Tibial artery (tissue), 4 donors: ENCODE measurements at regions not wholly inside any gene's neighbourhood (a gene's known extent, or its start where the extent isn't known, plus 50 kb on each side); places are given as distances from the start of the nearest gene placed in this dataset.
"Not testable (repeated sequence)": the region's sequence is repeated elsewhere in the genome, so short reads cannot be mapped to it uniquely, and the experiment has no call there.

Experiments used
- DNase-seq, 2 donors: peaks; one replicate each; pipeline ENCODE4 v3.0.0-alpha.2; 2019
- H3K27ac ChIP-seq, 2 donors: fragments of 200-600 bp; sonication (generic) in 1 of 2; 1 replicate in 1 of 2; 2 replicates in 1 of 2; pipeline ENCODE4 v1.5.1; 2018 to 2019; ENCODE audit warnings: mild to moderate bottlenecking in 1 of 2
- H3K27me3 ChIP-seq, 2 donors: fragments of 200-600 bp; sonication (generic) in 1 of 2; one replicate each; pipeline versions ENCODE4 v1.5.1 to v1.6.0; 2016 to 2019
- H3K36me3 ChIP-seq, 3 donors: fragments of 200-600 bp; sonication (generic) in 2 of 3; one replicate each; pipeline ENCODE4 v1.5.1; 2016 to 2019; ENCODE audit warnings: mild to moderate bottlenecking in 2 of 3
- H3K4me1 ChIP-seq, 4 donors: fragments of 200-600 bp; sonication (generic) in 2 of 4; 1 replicate in 3 of 4; 2 replicates in 1 of 4; pipeline ENCODE4 v1.5.1; 2016 to 2019
- H3K4me3 ChIP-seq, 2 donors: fragments of 200-600 bp; sonication (generic) in 1 of 2; 1 replicate in 1 of 2; 2 replicates in 1 of 2; pipeline ENCODE4 v1.5.1; 2018 to 2019; ENCODE audit warnings: mild to moderate bottlenecking in 2 of 2
- H3K9me3 ChIP-seq, 3 donors: fragments of 200-600 bp; sonication (generic) in 1 of 3; one replicate each; pipeline ENCODE4 v1.5.1; 2016 to 2019
- CTCF ChIP-seq, 2 experiments: fragments of 200-600 bp in 1 of 2; fragments of 450-650 bp in 1 of 2; IDR thresholded peaks; one replicate each; pipeline ENCODE4 v1.5.1; 2017 to 2019; ENCODE audit warnings: antibody characterized with exemption in 2 of 2, mild to moderate bottlenecking in 1 of 2, moderate library complexity in 1 of 2
- intact Hi-C: fragments of 100-400 bp; cut with DNase I; formaldehyde crosslinking; loops from one replicate; pipeline ENCODE4 v1.15.0; 2023; ENCODE audit warnings: low total_unique reads

GRCh38 chr2:154557906-154558305 lies 140.6 kb upstream of the KCNJ3 start:
- Histone ChIP-seq H3K4me1 (no peaks in the 10 kb centered on the region), H3K36me3 (no peaks in the 10 kb centered on the region), H3K27ac (no peak overlapping the region), H3K4me3 (no peak overlapping the region), H3K9me3 (peaks cover 0 to 5% (median 0%) of the 10 kb centered on the region in 3 donors), H3K27me3 (no peaks in the 10 kb centered on the region)
- no peak for TF ChIP-seq CTCF (IDR thresholded peaks at IDR 0.05)
- DNase-seq, result no peak
- intact Hi-C loops, result no loop called here

GRCh38 chr2:154565433-154565832 lies 133.1 kb upstream of the KCNJ3 start:
- Histone ChIP-seq H3K9me3 (peaks cover 0 to 5% (median 4%) of the 10 kb centered on the region in 3 donors), H3K27me3 (no peaks in the 10 kb centered on the region), H3K4me1 (no peaks in the 10 kb centered on the region), H3K36me3 (no peaks in the 10 kb centered on the region), H3K27ac (no peak overlapping the region), H3K4me3 (no peak overlapping the region)
- intact Hi-C loops, result no loop called here
- DNase-seq, result no peak
- no peak for TF ChIP-seq CTCF (IDR thresholded peaks at IDR 0.05)

GRCh38 chr2:154568413-154568812 lies 130.1 kb upstream of the KCNJ3 start:
- Histone ChIP-seq H3K27me3 (no peaks in the 10 kb centered on the region), H3K4me3 (no peak overlapping the region), H3K4me1 (no peaks in the 10 kb centered on the region), H3K36me3 (no peaks in the 10 kb centered on the region), H3K27ac (no peak overlapping the region), H3K9me3 (peaks cover 0 to 4% (median 0%) of the 10 kb centered on the region in 3 donors)
- DNase-seq, result no peak
- no peak for TF ChIP-seq CTCF (IDR thresholded peaks at IDR 0.05)
- intact Hi-C loops, result no loop called here

GRCh38 chr2:154570501-154570900 lies 128.0 kb upstream of the KCNJ3 start:
- H3K4me1 ChIP-seq, result no peaks in the 10 kb centered on the region
- H3K27me3 ChIP-seq, result no peaks in the 10 kb centered on the region
- H3K36me3 ChIP-seq, result no peaks in the 10 kb centered on the region
- no peak overlapping the region for H3K4me3 ChIP-seq
- DNase-seq, result no peak
- H3K9me3 ChIP-seq, result no peaks in the 10 kb centered on the region
- TF ChIP-seq CTCF (IDR thresholded peaks at IDR 0.05), result no peak
- no peak overlapping the region for H3K27ac ChIP-seq
- intact Hi-C loops, result no loop called here

GRCh38 chr2:154576699-154577098 lies 121.8 kb upstream of the KCNJ3 start:
- H3K36me3 ChIP-seq, DNase-seq, H3K27me3 ChIP-seq, intact Hi-C loops, H3K4me3 ChIP-seq, H3K27ac ChIP-seq, H3K4me1 ChIP-seq, H3K9me3 ChIP-seq: not testable (repeated sequence)

GRCh38 chr2:154577390-154577789 lies 121.1 kb upstream of the KCNJ3 start:
- intact Hi-C loops, result no loop called here
- no peaks in the 10 kb centered on the region for H3K36me3 ChIP-seq
- no peak overlapping the region for H3K27ac ChIP-seq
- H3K9me3 ChIP-seq, result no peaks in the 10 kb centered on the region
- H3K4me3 ChIP-seq, result no peak overlapping the region
- no peak for DNase-seq
- H3K4me1 ChIP-seq, result no peaks in the 10 kb centered on the region
- no peak for TF ChIP-seq CTCF (IDR thresholded peaks at IDR 0.05)
- H3K27me3 ChIP-seq, result no peaks in the 10 kb centered on the region
